Stimulated activated CD8-positive, alpha-beta memory T cell treated with anti-CD3 and anti-CD28 coated beads, Interleukin-15, amount 100 ng/mL, for 1 hour (primary cell): ENCODE measurements at regions not wholly inside any gene's neighbourhood (a gene's known extent, or its start where the extent isn't known, plus 50 kb on each side); places are given as distances from the start of the nearest gene placed in this dataset.

Experiments
- DNase-seq: peaks from one replicate; pipeline ENCODE4 v3.0.0-alpha.2; 2020; ENCODE audit warnings: low read depth

DNA sequence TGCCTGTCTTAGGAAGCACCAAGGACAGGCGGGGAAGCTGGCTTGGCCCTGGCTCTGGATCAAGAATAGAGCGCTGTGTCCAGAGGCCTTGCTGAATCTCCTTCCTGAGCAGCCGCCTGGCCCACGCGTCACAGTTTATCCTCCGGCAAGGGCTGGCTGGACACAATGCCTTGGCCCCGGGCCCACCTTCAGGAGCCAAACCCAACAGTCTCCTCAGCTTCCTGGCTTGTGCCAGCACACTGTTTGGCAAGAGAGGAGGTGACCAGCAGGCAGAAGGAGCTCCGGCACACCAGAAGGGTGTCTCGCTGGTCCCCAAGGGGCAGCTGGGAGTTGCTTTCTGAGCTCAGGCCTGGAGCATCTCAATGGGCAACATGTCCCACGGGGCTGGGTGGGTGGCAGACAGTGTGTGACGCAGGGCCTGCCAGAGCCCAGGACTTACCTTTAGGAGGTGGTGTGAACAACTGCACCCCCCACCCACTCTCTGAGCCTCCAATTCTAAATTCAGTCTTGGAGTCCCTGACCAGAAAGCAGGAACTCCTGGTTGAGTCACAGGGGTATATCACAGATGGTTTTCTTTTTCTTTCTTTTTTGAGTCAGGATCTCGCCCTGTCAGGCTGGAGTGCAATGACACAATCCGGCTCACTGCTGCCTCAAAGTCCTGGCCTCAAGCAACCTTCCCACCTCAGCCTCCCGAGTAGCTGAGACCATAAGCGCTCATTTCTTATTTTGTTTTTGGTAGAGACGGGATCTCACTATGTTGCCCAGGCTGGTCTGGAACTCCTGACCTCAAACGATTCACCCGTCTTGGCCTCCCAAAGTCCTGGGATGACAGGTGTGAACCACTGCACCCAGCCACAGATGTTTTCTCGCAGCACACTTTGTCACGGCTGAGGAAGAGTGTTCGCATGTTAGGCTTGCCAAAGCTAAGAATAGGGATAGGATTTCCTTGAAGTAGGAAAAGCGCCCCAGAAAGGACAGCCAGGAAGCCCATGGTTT is 361.2 kb downstream of the BCOR start:
- DNase-seq = no peak

GRCh38 chrX:39739585-39739984 is 358.2 kb downstream of the BCOR start:
- no peak for DNase-seq

GRCh38 chrX:39740078-39740477 is 357.7 kb downstream of the BCOR start:
- DNase-seq = no peak

DNA sequence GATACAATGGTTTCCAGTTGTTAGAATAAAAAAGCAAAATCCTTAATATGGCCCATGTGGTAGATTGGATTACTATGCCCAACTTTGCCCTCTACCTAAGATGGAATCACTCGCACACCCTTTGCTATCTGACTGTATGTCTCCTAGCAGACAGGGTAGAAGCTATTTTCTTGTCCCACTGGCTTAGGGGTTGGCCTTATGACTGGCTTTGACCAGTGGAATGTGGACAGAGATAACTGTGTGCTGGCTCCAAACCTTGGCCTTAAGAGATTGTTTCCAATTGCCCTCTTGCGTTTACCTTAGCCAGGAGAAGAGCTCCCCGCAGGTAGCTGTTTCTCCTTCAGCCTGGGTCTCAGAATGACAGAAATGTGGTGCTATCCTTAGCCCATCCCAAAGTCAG is 355.9 kb downstream of the BCOR start:
- no peak for DNase-seq

- DNase-seq = no peak
Observed at GRCh38 chrX:39745818-39746217, 351.9 kb downstream of the BCOR start.

- no peak for DNase-seq
Observed at GRCh38 chrX:39749135-39749534, 348.6 kb downstream of the BCOR start.

- DNase-seq = no peak
Observed at GRCh38 chrX:39749728-39750127, 348.0 kb downstream of the BCOR start.

- DNase-seq = no peak
Observed at GRCh38 chrX:39750256-39750790, 347.4 kb downstream of the BCOR start.

DNA sequence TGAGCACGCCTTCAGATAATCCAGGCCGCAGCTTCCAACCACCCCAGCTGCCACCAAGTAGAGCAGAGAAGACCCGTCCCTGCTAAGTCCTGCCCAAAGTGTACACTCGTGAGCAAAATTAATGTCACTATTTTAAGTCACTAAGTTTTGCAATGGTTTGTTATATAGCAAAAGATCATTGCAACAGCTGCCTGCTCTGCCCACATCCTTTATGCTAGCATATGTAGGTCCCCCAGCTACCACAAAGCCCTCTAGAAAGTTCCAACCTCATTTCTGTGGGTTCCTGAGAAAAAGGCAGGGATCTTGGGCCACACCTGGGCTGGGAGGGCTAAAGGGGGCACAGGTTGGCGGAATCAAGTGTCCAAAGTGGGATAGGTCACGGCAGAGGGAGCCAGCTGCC is 346.9 kb downstream of the BCOR start:
- no peak for DNase-seq

DNA sequence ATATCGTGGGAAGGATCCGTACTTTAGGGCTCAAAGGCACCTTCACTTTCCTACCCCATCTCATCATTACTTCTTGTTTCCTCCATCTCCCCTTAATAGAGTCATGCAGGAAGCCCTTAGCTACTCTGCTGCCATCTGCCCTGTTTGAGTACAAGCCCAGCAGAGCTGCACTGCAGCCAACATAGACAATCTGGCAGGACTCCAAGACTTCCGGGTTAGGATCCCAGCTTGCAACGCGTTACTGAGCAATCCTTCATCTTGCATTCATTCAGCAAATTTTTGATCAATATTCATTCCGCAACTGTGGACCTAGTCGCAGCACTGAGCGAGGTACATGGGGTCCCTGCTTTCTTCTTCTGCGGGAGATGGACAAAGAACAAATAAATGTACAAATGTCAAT is 344.9 kb downstream of the BCOR start:
- no peak for DNase-seq

GRCh38 chrX:39753293-39753996 is 344.3 kb downstream of the BCOR start:
- DNase-seq = no peak

DNA sequence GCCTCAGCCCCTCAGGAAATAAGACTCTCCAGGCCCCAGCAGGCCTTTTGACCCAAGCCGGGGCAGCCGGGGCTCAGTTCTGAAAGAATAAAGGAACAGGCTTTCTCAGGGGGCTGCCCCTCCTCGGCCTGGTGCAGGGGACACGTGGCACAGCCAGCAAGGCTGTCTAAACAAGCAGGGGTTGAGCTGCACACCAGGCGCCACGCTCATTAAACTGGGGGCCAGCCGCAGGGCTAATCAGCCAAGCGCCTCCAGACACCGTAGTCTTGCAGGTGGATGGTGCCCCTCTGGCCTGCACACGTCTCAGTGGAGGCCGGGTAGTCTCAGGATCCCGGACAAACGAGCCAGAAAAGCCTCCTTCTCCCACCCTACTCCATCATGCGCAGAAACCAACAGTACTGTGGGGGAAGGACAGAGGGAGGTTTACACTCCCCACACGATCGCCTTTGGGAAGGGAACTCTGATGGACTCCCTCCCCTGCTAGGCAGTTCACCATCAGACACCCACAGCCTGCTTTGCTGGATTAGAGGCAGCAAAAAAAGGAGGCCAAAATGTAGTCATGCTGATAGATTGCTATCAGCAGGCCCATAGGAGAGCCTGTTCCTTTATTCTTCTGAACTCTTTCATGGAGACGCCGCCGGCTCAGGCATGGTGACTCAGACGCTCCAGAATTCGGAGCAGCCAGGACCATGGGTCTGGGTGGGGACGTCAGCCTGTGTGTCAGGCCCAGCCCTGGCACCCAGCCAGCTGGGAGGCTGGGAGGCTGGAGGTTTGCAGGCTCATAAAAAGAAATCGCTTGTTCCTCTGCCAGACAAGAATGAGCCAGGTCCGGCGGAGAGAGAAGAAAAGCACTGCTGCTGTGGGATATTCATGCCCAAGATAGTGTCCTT is 342.4 kb downstream of the BCOR start:
- no peak for DNase-seq

GRCh38 chrX:39756086-39756883 is 341.5 kb downstream of the BCOR start:
- DNase-seq = no peak

DNA sequence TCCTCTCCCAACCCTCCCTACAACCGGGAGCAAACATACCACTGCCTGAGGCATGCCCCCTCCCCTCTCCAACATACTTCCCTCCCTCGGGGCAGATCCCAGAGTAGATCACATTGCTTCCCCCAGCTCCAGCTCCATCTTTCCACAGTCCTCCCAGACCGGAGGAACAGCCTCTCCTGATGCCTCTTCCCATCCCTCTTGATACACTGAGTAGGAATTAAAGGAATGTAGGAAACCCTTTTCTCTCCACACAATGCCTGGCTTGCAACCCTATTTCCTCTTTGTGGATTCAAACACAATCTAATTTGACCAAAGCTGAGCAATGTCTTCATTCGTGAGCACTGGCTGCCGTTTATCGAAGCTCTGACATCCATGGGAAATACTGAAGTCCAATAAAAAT is 339.8 kb downstream of the BCOR start:
- no peak for DNase-seq

GRCh38 chrX:39758791-39759525 is 338.8 kb downstream of the BCOR start:
- DNase-seq = no peak

DNA sequence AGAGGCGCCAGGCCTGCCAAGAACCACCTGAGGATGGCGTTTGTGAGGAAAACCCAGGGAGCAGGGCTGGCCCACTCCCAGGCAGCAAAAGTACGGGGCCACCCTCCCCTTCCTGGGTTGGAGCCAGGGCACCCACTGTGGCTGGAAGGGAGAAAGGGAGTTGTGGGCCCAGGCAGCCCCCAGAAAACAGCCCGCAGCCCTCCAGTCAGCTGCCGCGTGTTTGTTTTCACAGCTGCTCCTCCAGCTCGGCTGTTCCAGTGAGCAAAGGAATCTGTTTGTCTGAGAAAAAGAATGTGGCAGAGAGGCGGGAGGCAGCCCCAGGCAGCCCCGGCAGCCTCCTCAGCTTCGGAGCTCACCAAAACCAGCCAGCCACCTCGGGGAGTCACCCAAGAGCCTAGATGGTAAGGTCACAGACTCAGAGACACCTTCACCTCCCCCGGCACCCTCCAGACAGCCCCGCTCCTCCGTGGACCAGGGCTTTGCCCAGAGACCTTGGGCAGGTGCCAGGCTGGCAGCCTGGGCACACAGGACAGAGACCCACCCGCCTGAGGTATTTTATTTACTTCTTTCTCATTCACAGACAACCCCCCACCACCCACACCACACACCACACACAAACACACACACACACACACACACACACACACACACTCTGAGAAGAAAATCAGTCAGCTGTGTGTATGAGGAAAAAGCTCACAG is 338.1 kb downstream of the BCOR start:
- DNase-seq = no peak

DNA sequence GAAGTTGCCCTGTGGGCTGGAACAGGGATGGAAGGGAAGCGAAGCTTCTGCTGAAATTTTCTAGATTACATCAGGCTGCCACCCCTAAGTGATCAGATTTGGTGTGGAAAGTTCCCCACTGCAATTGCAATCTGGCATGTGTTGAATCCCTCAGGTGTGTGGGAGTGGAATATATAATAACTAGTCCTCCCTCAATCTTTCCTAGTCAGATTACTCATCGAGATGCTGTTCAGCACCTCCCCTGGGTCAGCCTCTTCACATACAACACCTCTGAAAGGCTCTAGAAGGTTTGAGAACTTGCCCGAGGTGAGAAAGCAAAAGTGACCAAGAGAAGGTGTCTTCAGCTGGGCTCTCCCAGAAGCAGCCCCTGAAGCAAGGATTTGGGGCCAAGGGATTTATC is 336.8 kb downstream of the BCOR start:
- no peak for DNase-seq

DNA sequence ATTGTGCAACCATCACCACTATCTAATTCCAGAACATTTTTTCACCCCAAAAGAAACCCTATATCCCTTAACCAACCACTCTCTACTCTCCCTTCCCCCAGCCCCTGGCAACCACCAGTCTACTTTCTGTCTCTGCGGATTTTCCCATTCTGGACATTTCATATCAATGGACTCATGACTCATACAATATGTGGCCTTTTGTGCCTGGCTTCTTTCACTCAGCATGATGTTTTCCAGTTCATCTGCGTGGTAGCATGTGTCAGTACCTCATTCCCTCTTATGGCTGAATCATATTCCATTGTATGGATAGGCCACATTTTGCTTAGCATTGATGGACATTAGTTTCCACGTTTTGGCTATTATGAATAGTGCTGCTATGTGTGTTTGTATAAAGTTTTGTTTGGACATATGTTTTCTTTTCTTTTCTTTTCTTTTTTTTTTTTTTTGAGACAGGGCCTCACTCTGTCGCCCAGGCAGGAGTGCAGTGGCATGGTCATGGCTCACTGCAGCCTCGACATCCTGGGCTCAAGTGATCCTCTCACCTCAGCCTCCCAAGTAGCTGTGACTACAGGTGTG is 335.4 kb downstream of the BCOR start:
- DNase-seq = no peak

DNA sequence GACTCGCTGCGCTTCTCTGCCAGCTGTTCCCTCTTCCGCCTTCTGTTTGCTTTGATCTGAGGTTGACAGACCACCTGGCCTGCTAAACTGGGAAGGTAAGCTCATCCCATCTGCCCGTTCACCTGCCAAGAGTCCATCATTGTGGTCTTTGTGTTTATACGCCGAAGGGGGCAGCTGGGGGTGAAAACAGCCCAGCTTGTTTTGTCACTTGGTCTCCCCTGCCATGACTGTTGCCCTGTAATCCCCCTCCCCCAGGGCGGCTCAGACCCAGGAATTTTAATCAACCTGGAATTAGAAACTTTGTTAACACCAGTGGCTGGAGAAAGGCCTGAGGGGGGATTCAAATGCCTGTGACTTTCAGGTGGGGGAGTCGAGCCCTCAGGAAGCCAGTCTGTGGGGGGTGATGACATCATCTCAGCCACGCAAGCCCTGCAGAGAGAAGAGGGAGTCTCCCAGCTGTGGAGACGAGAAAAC is 333.3 kb downstream of the BCOR start:
- no peak for DNase-seq
